NCI-H345 treated with DMSO at 0.1 percent for 48 hours (cell line): ENCODE measurements at regions not wholly inside any gene's neighbourhood (a gene's known extent, or its start where the extent isn't known, plus 50 kb on each side); places are given as distances from the start of the nearest gene placed in this dataset.

ENCODE experiments used
- DNase-seq: peaks from one replicate; lab custom pipeline; 2025; ENCODE audit not compliant: unreplicated experiment; lab: John Stamatoyannopoulos, UW

GRCh38 chr14:104509673-104510072 is 69.9 kb upstream of the C14orf180 start:
- no peak for DNase-seq

DNA sequence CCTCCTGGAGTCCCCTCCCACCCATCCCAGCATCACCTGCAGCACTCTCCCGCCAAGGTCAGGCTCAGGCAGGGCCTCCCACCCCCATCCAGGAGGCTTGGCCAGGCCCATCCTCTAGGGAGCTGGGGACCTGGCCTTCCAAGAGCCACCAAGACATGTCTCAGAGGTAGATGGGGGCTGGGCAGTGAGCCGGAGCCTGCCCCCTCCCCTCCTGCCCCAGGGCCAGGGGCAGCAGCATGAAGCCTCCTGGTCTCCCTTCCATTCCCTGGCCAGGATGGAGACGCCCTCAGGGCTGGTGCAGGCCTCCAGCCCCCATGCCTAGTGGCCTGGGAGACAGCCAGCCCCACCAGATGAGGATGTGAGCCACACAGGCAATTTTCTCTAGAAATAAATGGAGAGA is 69.3 kb upstream of the C14orf180 start:
- DNase-seq: no peak

GRCh38 chr14:104510794-104511611 is 68.6 kb upstream of the C14orf180 start:
- no peak for DNase-seq

- no peak for DNase-seq
Observed at GRCh38 chr14:104512061-104512460, 67.5 kb upstream of the C14orf180 start.

DNA sequence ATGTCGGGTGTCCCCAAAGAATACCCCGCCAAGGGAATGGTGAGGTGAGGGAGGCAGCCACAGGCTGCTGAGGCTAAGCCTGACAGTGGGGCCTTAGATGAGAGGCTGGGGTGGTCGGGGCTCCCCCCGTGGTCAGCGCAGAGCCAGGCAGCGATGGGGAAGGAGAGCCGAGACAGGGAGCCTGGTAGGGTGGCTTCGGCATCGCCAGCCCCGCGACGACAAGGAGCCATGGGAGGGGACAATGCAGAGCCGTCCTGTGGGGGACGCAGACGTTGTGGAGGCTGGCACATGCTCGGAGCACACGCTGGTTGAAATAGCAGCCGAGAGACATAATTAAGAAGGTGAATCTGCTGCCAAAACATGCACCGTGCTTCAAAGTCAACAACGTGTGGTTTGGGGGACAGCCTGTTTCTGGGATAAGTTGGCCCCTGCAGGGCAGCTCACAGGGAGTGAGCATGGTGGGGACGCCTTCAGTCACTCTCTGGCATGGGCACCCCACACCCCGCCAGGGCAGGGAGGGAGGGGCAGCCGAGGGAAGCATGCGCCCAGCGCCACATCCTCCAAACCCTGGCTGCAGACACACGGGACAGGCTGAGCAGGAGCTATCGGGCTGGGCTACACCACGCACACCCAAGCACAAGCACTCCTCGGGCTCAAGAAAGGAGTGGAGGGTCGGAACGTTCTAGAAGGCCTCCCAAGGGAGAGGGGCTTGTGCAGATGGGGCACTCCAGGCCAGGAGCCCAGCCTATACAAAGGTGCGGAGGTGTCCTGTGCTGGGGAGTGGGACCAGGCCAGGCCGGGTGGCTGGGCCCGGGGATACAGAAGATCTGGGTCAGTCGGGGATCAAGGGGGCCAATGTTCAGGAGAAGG is 66.6 kb upstream of the C14orf180 start:
- no peak for DNase-seq

DNA sequence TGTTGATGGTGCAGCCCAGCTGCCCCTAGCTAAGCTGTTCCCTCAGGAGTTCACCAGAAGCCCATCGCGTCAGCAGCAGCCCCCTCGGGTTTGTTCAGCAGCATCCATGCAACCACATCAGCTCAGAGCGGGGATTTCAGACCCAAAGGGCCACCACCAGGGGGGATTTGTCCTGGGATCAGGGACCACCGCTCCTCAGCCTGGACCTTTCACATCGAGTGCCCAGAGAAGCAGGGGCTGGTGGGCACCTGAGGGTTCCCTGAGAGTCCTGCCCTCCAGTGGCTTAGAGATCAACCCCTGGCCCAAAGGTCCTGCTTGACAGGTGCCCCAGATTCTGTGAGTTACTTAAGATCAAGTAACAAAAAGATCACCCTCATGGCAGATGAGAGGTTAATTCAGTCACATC is 65.9 kb upstream of the C14orf180 start:
- DNase-seq: no peak

DNA sequence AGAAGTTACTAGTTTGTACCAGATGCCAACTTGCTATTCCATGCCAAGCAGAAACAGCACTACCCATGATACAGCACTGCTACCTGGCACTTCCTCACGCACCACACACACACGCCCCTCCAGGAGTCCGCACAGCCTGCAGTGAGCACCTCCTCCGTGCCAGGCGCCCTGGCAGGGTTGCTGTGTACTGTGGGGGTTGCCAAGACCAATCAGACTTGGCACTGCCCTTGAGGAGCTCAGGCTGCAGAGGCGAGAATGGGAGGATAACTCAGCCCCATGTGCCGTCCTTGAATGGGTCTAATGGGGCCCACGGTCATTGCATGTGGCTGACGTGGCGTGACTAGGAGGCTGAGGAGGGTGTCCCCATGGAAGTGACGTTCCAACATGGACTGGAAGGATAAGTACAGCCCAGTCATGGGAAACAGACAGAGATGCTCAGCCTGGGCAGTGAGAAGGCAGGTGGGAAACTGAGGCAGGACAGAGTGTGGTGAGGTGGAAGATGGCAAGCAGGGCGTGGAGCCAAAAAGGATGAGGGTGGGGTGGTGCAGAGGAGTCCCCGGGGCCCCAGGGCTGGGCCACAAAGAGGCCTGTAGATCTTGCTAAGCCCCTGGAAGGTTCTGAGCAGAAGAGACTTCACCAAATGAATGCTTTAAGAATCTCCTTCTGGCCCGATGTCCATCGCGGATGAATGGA is 65.3 kb upstream of the C14orf180 start:
- DNase-seq: no peak

DNA sequence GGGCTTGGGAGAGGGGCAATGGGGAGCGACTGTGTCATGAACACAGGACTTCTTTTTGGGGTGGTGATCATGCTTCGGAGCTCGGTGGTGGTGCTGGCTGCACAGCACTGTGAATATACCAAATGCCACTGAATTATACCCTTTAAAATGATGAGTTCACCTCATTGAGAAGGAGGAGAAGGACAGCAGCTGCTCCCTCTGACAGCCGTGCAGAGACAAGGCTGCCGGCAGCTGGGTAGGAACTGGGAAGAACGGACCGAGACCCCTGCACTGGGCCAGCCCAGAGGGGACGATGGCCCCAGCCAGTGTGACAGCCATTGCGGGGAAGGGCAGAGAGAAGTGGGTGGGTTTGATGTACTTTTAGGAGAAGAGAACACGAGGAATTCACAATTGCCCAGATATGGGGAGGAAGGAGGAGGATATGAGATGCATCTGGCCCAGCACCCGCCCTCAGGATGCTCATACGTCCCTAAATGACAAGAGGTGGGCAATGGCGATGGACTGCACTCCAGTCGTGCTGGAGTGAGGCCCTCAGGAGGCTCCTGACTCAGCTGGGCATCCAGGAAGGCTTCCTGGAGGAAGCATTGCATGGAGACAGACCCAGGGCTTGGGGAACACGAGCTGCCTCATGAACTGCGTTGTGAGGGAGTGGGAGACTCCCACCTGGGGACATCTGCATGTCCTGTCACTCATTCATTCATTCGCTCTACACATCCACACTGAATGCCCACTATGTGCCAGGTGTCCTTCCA is 64.3 kb upstream of the C14orf180 start:
- no peak for DNase-seq

GRCh38 chr14:104515811-104516780 is 63.5 kb upstream of the C14orf180 start:
- DNase-seq: no peak

- no peak for DNase-seq
Observed at GRCh38 chr14:104516906-104517305, 62.7 kb upstream of the C14orf180 start.

GRCh38 chr14:104517426-104517825 is 62.1 kb upstream of the C14orf180 start:
- DNase-seq: no peak

DNA sequence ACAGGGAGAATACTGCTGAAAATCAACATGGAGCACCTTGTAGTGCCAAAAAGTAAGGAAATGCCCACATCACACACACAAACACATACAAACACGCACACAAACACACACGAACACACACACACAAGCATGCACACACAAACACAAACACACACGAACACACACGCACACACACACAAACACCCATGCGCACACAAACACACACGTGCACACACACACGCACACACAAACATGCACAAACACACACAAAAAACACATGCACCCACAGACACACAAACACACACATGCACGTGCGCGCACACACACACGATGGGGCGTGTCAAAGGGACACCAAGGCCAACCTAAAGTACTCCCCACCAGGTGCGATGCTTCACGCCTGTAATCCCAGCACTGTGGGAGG is 61.7 kb upstream of the C14orf180 start:
- no peak for DNase-seq

DNA sequence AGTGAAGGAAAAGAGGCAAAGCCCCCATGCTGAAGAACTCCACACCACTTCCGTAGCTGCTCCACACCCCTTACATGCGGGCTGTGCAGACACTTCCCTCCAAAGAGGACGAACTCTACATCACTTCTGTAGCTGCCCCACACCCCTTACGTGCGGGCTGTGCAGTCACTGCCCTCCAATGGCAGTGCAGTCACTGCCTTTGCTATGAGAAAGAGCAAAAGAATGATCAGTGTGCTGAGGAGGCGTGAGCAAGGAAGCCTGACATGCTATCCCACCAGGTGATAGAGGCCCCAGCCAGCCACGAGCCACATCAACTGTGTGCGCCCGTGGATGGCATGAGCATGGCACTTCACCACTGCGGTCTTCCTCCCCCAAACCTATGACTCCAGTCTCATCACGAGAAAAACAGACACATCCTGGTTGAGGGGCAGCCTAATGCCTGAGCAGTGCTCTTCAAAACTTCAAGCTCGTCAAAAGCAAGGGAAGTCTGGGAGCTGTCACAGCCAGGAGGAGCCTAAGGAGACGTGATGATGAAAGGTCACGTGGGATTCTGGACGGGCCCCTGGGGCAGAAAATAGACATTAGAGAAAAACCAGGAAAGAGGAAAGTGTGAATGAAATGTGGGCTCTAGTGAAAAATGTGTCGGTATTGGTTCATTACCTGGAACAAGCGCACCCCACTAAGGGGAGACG is 60.8 kb upstream of the C14orf180 start:
- DNase-seq: no peak

DNA sequence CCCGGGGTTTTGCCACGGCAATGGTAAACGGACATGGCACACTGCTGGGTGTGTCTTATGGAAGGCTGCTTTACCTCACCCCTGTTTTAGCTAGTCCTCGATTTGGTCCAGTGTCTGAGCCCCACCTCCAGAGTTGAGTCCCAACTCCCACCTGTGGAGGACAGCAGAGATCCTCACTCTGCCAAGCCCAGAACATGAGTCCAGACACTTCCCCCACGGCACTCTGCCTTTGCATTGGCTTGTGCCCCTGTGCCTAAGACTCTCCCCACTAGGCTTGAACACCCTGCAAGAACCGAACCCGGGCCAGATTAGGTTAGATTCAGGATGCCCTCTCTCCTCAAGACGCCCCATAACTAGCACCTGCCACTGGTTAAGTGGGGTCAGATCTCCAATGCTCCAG is 59.8 kb upstream of the C14orf180 start:
- no peak for DNase-seq

DNA sequence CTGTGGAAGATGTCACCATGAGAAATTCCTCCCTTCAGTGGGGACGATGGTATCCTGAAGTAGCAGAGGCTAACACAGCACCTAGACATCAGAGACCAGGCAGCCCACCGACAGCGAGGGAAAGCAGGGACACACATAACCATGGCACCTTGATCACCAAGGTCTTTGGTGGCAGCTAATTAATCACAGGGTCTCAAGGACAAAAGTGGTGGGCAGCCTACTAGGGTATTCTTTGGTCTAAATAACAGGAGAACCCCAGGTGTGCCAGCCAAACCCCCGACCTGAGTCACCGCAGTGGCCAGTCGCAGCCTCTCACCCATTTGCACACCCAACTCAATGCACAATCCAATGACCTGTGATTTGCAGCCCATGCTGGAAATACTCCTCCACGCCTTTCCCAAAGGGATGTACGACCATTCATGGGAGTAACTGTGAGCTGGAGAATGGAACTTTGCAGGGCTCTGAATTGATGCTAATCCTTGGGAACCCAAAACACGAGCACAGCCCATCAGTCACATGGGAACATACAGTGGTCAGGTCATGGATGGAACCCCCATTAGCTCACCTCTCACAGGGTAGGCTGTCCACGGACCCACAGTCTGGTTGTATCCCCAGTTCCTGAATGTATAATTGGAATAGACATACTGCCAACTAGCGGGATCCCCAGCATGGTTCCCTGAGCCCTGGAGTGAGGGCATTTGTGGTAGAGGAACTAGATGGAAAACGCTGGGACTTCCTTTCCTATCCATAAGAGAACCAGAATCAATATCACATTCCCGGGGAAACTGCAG is 58.7 kb upstream of the C14orf180 start:
- DNase-seq: no peak

DNA sequence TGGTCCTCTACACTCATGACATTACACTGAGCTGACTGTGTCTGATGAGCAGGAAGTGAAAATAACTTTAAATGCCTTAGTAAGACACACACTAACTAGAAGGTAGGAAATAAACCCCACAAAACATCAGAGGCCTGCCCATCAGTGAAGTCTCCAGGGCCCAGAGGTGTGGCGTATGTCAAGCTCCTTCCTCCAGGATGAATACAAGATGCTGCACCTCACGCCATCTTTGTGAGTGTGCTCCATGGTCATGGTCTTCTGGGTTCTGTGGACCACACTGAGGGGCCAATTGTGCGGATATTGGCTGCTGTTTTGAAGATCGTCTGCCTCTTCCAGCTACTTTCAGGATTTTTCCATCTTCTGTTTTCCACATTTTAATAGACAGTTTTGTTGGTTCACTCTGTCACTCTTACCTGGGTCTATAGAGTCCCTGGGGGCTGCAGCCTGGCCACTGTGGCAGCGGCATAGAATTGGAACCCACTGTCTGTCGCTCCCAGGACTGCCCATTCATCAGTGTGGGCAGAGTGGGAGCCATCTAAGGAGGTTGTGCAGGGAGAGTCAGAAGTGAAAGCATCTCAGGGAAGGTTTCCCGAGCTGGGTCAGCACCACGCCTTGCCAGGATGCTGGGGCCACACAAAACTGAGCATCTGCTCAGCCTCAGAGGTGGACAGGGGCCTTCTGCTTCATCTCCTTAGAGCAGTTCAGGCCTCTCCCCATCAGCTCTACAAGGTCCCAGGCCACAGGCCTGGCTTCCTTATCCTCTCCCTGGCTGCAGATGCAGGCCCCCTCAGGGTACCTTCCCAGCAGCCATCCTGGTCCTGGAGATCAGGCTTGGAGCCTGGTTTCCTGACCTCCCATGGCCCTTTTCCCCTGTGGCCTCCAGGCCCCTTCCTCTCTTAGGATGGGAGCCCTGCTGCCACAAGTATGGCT is 57.5 kb upstream of the C14orf180 start:
- no peak for DNase-seq

DNA sequence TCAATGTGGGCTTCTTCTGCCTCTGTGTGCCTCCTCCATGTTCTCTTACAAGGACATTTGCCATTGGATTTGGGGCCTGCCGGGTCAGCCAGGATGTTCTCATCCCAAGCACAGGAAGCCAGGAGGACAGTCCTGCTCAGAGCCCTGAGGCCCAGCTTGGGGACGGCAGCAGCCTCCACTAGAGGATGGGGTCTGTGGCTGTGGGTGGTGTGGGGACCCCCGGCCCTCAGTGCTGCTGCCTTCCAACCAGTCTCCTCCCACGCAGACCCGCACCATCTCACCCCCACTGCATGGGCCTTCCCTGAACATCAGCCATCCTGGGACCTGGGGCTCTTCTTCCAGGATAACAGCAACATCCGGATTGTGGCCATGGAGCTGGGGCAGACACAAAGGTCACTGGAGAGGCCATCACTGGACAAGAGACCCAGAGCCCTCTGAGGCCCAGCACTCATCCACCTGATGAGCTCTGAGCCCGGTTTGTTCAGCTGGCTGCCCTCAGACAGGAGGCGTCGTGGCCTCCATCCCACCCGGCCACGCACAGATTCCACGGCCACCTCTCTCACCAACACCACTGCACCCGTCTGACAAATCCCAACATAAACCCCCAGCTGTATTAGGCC is 56.5 kb upstream of the C14orf180 start:
- no peak for DNase-seq
